Kidney epithelial cell (primary cell): ENCODE measurements at regions not wholly inside any gene's neighbourhood (a gene's known extent, or its start where the extent isn't known, plus 50 kb on each side); places are given as distances from the start of the nearest gene placed in this dataset.

Source experiments
- DNase-seq: peaks from one replicate; pipeline ENCODE4 v3.0.0-alpha.2; 2010; ENCODE audit warnings: low read depth
- H3K27me3 ChIP-seq: 2 replicates; pipeline ENCODE4 v1.6.0; 2011; ENCODE audit warnings: low read length; ENCODE audit not compliant: control insufficient read depth, insufficient read depth
- H3K36me3 ChIP-seq: 2 replicates; pipeline ENCODE4 v1.5.1; 2011; ENCODE audit warnings: low read length; ENCODE audit not compliant: control insufficient read depth, insufficient read depth
- H3K4me3 ChIP-seq: 2 replicates; pipeline ENCODE4 v1.5.1; 2011; ENCODE audit warnings: low read depth, mild to moderate bottlenecking, control low read depth, low read length
- CTCF ChIP-seq: IDR thresholded peaks from 2 replicates; pipeline ENCODE4 v1.5.1; 2011; ENCODE audit warnings: mild to moderate bottlenecking, moderate library complexity, low read length, control low read depth, inconsistent platforms; ENCODE audit not compliant: insufficient read depth, poor library complexity, severe bottlenecking

- Histone ChIP-seq H3K36me3 (no peaks in the 10 kb centered on the region), H3K4me3 (no peak overlapping the region), H3K27me3 (no peaks in the 10 kb centered on the region)
- no peak for TF ChIP-seq CTCF
- no peak for DNase-seq
Measured at GRCh38 chr11:86122773-86123172, 53.9 kb upstream of the PICALM start.

- no peak for TF ChIP-seq CTCF
- no peaks in the 10 kb centered on the region for H3K36me3 ChIP-seq
- no peaks in the 10 kb centered on the region for H3K27me3 ChIP-seq
- DNase-seq, result no peak
- no peak overlapping the region for H3K4me3 ChIP-seq
Measured at GRCh38 chr11:86120807-86121206, 51.9 kb upstream of the PICALM start.

- no peak for DNase-seq
- no peak for TF ChIP-seq CTCF
Measured at GRCh38 chr11:86119906-86120305, 51.0 kb upstream of the PICALM start.

GRCh38 chr11:86119077-86119476 lies 50.2 kb upstream of the PICALM start:
- Histone ChIP-seq H3K27me3 (no peaks in the 10 kb centered on the region), H3K4me3 (no peak overlapping the region), H3K36me3 (no peaks in the 10 kb centered on the region)
- no peak for TF ChIP-seq CTCF
- no peak for DNase-seq

More at GRCh38 chr11:86119906-86120305, 51.0 kb upstream of the PICALM start:
- Histone ChIP-seq H3K27me3 (no peaks in the 10 kb centered on the region), H3K36me3 (no peaks in the 10 kb centered on the region), H3K4me3 (no peak overlapping the region)
